ENCODE measurements at regions not wholly inside any gene's neighbourhood (a gene's known extent, or its start where the extent isn't known, plus 50 kb on each side); places are given as distances from the start of the nearest gene placed in this dataset.

GRCh38 chr7:108838198-108838597 is 268.5 kb downstream of the DNAJB9 start:
- TF ChIP-seq EZH2 (IDR thresholded peaks at IDR 0.05; ENCODE audit: low read length, missing control alignments) (no peak), CTCF (conservative IDR thresholded peaks at IDR 0.05 in 1 of 2, IDR thresholded peaks at IDR 0.05 in 1 of 2; ENCODE audit: low read depth in 1 of 2, low read length in 2 of 2) (no peak)

All from fibroblast of lung (primary cell).